ENCODE measurements at regions not wholly inside any gene's neighbourhood (a gene's known extent, or its start where the extent isn't known, plus 50 kb on each side); places are given as distances from the start of the nearest gene placed in this dataset.

- no peak overlapping the region for H3K27ac ChIP-seq
- TF ChIP-seq CTCF (IDR thresholded peaks at IDR 0.05) (no peak), ZFX (IDR thresholded peaks at IDR 0.05; ENCODE audit: borderline replicate concordance) (no peak)
Observed at GRCh38 chr1:102782144-102782543, 326.2 kb downstream of the COL11A1 start.

GRCh38 chr1:102776071-102776470, 332.3 kb downstream of the COL11A1 start:
- no peak overlapping the region for H3K27ac ChIP-seq
- TF ChIP-seq CTCF (IDR thresholded peaks at IDR 0.05) (no peak), ZFX (IDR thresholded peaks at IDR 0.05; ENCODE audit: borderline replicate concordance) (no peak)

- no peak overlapping the region for H3K27ac ChIP-seq
- TF ChIP-seq CTCF (IDR thresholded peaks at IDR 0.05) (no peak), ZFX (IDR thresholded peaks at IDR 0.05; ENCODE audit: borderline replicate concordance) (no peak)
Observed at GRCh38 chr1:102772831-102773230, 335.5 kb downstream of the COL11A1 start.

- no peak for TF ChIP-seq ZFX (IDR thresholded peaks at IDR 0.05; ENCODE audit: borderline replicate concordance)
- no peak for TF ChIP-seq CTCF (IDR thresholded peaks at IDR 0.05)
- no peak overlapping the region for H3K27ac ChIP-seq
Observed at GRCh38 chr1:102758418-102758817, 349.9 kb downstream of the COL11A1 start.

GRCh38 chr1:102757363-102757762, 351.0 kb downstream of the COL11A1 start:
- no peak overlapping the region for H3K27ac ChIP-seq
- TF ChIP-seq ZFX (IDR thresholded peaks at IDR 0.05; ENCODE audit: borderline replicate concordance) (no peak), CTCF (IDR thresholded peaks at IDR 0.05) (no peak)

- no peak for TF ChIP-seq CTCF (IDR thresholded peaks at IDR 0.05)
- TF ChIP-seq ZFX (IDR thresholded peaks at IDR 0.05; ENCODE audit: borderline replicate concordance), result no peak
- peak overlapping the region; percentile 42 for H3K27ac ChIP-seq
Observed at GRCh38 chr1:102751111-102751510, 357.2 kb downstream of the COL11A1 start.

GRCh38 chr1:102742426-102742825, 365.9 kb downstream of the COL11A1 start:
- TF ChIP-seq CTCF (IDR thresholded peaks at IDR 0.05), result no peak
- no peak for TF ChIP-seq ZFX (IDR thresholded peaks at IDR 0.05; ENCODE audit: borderline replicate concordance)
- no peak overlapping the region for H3K27ac ChIP-seq
